ENCODE measurements at regions not wholly inside any gene's neighbourhood (a gene's known extent, or its start where the extent isn't known, plus 50 kb on each side); places are given as distances from the start of the nearest gene placed in this dataset.

DNA sequence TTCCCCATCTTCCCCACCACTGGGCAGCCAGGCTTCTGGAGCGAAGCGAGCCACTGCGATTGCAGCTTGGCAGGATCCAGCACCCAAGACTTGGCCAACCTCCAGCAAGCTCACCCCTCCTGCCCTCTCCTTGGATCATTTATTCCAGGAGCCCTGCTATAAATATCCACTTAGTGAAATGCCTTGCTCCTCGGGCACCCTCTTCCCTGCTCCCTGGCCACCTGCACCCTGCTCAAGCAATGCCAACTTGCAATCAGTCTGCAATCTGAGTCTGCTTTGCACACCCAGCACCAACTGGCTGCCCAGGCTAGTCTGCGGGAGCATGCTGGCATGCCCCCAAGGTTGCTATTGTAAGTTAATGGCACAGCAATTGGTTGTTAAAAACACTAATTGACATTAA lies 666.0 kb downstream of the MED13L start:
- ChIA-PET CTCF (no interaction called here), POLR2A (no interaction called here)
- no peak overlapping the region for H3K4me2 ChIP-seq (ENCODE audit: insufficient read depth, low read length)
- peaks cover 11% of the 10 kb centered on the region for H3K9me3 ChIP-seq (replicated peaks; ENCODE audit: control insufficient read depth, insufficient read depth, low read length)
- no peaks in the 10 kb centered on the region for H3K27me3 ChIP-seq (ENCODE audit: control insufficient read depth in 2 of 2, insufficient read depth in 2 of 2, low read length in 2 of 2)
- no peaks in the 10 kb centered on the region for H3K79me2 ChIP-seq (ENCODE audit: control insufficient read depth, insufficient read depth, low read length)
- H3K9ac ChIP-seq (replicated peaks; ENCODE audit: extremely low read depth, insufficient read depth, low read length), result no peak overlapping the region
- no TSS peak for BruUV-seq (replicated peaks)
- no peak for TF ChIP-seq MYC (IDR thresholded peaks at IDR 0.05; ENCODE audit: low read depth, low read length)
- TF ChIP-seq GATA2 (IDR thresholded peaks at IDR 0.05; ENCODE audit: insufficient read depth, insufficient read length, low read depth, low read length), result no peak
- TF ChIP-seq, protein P1, sequence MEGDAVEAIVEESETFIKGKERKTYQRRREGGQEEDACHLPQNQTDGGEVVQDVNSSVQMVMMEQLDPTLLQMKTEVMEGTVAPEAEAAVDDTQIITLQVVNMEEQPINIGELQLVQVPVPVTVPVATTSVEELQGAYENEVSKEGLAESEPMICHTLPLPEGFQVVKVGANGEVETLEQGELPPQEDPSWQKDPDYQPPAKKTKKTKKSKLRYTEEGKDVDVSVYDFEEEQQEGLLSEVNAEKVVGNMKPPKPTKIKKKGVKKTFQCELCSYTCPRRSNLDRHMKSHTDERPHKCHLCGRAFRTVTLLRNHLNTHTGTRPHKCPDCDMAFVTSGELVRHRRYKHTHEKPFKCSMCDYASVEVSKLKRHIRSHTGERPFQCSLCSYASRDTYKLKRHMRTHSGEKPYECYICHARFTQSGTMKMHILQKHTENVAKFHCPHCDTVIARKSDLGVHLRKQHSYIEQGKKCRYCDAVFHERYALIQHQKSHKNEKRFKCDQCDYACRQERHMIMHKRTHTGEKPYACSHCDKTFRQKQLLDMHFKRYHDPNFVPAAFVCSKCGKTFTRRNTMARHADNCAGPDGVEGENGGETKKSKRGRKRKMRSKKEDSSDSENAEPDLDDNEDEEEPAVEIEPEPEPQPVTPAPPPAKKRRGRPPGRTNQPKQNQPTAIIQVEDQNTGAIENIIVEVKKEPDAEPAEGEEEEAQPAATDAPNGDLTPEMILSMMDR (IDR thresholded peaks at IDR 0.05; ENCODE audit: extremely low read depth in 1 of 2, insufficient read depth in 1 of 2, low read depth in 1 of 2, low read length in 2 of 2), result no peak
- TF ChIP-seq POLR2A (IDR thresholded peaks at IDR 0.05; ENCODE audit: low read depth, low read length), result no peak
- no peak for TF ChIP-seq POLR2AphosphoS5 (IDR thresholded peaks at IDR 0.05; ENCODE audit: insufficient read depth, low read depth, low read length)
- TF ChIP-seq JUN (IDR thresholded peaks at IDR 0.05; ENCODE audit: borderline replicate concordance, insufficient read depth, insufficient read length, low read depth), result no peak
- TF ChIP-seq, protein P2, sequence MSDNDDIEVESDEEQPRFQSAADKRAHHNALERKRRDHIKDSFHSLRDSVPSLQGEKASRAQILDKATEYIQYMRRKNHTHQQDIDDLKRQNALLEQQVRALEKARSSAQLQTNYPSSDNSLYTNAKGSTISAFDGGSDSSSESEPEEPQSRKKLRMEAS (IDR thresholded peaks at IDR 0.05; ENCODE audit: insufficient read depth, insufficient read length), result no peak
- no peak for TF ChIP-seq EZH2 (IDR thresholded peaks at IDR 0.05; ENCODE audit: borderline replicate concordance, low read depth, low read length, severe bottlenecking)
- no peaks in the 10 kb centered on the region for H4K20me1 ChIP-seq (replicated peaks; ENCODE audit: control insufficient read depth, extremely low read depth, insufficient read depth, low read length)
- DNase-seq (ENCODE audit: low read depth, low spot score), result no peak
- H3K9me1 ChIP-seq (replicated peaks; ENCODE audit: control insufficient read depth, extremely low read depth, insufficient read depth, low read length), result no peaks in the 10 kb centered on the region
- dilution Hi-C loops (cut with MboI; ENCODE audit: extremely low pct_ligation_motif_present, low sequenced_read_pairs) (no loop called here), intact Hi-C loops (cut with micrococcal nuclease) (no loop called here)
- H3K27ac ChIP-seq (ENCODE audit: insufficient read depth, low read depth, low read length), result no peak overlapping the region
- H3K4me1 ChIP-seq (ENCODE audit: control insufficient read depth, extremely low read depth, insufficient read depth, low read length), result no peaks in the 10 kb centered on the region
- H3K4me3 ChIP-seq (replicated peaks in 1 of 3; ENCODE audit: insufficient read depth in 1 of 3, low read depth in 1 of 3, low read length in 3 of 3), result no peak overlapping the region
- FAIRE-seq, result no peak
- no peak overlapping the region for H2AFZ ChIP-seq (ENCODE audit: low read depth, low read length)
- no peaks in the 10 kb centered on the region for H3K36me3 ChIP-seq (ENCODE audit: control insufficient read depth in 2 of 2, extremely low read depth in 1 of 2, insufficient read depth in 2 of 2, low read length in 2 of 2)

Measured in endothelial cell of umbilical vein (primary cell).